GM21717 (cell line): ENCODE measurements at regions not wholly inside any gene's neighbourhood (a gene's known extent, or its start where the extent isn't known, plus 50 kb on each side); places are given as distances from the start of the nearest gene placed in this dataset.
"Not testable (repeated sequence)": the region's sequence is repeated elsewhere in the genome, so short reads cannot be mapped to it uniquely, and the experiment has no call there.

Source experiments
- ATAC-seq: cut with Tn5 transposase; IDR thresholded peaks from one replicate; pipeline ENCODE4 v1.9.1; 2021; ENCODE audit warnings: mild to moderate bottlenecking, moderate library complexity; ENCODE audit not compliant: unreplicated experiment

DNA sequence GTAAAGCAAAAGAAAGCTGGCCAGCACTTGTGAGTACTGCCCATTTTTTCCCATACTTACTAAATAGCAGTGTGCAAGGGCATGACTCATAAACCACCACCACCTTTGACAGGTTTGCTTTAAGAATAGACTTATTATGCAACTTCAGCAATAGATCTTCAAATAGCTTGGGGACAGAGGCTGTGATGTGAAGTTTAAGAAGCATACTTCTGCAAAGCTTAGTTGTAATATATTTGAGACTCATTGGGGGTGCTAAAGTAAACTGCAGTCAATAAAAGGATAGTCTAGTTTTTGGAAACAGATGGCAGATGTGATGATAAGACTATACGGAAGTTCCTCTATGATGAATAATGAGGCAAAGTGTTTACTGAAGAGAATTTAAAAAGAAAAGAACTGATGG lies 210.0 kb downstream of the PLA2G4A start:
- no peak for ATAC-seq

DNA sequence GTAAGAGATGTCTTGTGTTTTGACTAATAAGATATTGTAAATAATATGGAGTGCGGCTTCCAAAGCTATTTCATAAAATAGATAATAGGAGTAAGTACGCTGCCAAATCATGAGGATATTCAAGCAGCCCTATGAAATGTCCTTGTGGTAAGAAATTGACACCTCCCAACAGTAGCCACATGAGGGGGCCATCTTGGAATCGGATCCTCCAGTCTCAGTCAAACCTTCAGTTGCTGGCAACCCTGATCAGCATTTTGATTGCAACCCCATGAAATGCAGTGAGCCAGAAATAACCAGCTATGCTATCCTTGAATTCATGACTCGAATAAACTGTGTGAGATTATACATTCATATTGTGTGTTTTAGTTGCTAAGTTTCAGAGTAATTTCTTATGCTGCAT lies 212.4 kb downstream of the PLA2G4A start:
- ATAC-seq, result no peak

DNA sequence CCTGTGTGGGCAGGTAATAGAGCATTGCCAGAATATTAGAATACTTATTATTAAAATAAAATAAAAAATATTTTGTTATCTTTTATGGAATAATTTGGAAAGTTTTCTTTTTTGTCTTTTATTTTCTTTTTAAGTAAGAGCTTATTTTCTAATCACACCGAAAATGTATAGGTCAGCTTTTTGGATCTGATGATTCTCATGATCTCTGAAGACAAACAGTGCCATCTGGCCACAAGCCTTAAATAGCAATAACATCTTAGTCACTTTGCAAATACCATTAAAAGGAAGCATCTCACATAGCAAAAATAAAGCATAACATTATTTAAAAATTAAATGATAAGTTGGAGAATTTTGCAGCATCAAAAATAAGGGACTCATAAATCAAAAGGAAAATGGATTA lies 213.8 kb downstream of the PLA2G4A start:
- ATAC-seq, result no peak

DNA sequence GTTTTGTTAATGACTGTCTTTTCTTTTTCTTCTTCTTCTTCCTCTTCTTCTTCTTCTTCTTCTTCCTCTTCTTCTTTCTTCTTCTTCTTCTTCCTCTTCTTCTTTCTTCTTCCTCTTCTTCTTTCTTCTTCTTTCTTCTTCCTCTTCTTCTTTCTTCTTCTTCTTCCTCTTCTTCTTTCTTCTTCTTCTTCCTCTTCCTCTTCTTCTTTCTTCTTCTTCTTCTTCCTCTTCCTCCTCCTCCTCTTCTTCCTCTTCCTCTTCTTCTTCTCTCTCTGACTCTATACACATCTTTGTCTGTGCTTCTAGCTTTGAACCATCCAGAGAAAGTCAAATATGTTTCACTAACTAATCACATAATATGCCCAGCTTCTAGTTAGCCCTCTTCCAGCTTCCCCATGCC lies 214.7 kb downstream of the PLA2G4A start:
- ATAC-seq, result not testable (repeated sequence)

DNA sequence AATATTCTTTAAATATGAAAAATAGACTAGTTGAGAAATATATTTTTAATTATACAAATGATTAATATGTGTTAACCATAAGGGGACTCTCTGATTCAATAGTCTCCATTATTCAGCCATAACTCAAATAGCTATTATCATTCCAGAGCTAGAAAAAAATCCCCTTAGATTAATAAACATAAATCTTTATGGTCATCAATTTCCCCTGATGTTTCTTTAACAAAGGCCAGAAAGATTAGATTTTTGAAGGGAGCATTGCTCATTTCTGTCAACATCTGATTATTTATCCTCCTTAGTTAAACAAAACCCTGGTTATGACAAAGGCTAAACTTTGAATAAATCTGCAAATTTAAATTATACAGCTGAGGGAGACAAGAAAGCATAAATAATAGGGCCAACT lies 215.7 kb downstream of the PLA2G4A start:
- ATAC-seq, result no peak

DNA sequence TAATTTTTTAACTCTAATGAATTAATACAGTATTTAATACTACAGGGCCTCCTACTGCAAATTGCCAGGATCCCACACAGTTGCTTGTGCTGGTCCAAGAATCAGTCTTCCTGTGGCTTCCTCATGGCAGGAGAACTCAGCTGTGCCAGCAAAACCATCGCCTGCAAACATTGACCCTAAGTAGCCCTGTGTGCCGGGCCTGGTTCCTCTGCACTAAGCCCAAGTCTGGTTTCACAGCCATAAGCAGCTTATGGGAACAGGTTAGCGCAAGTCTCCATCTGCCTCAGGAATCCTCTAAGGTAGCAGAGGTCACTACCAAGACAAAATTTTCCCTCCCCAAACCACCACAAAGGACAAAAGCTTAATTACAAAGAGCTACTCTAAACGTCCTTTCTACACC lies 216.6 kb downstream of the PLA2G4A start:
- no peak for ATAC-seq

DNA sequence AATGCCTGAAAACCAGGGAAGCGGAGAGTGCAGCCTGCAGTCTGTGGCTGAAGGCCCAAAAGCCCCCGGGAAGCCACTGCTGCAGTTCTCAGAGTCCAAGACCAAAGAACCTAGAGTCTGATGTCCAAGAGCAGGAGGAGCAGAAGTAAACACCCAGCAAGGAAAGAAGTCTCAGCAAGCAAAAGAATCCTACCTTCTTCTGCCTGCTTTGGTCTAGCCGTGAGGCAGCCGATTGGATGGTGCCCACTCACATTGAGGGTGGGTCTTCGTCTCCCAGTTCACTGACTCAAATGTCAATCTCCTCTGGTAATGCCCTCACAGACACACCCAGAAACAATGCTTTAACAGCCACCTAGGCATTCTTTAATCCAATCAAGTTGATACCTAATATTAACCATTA lies 217.5 kb downstream of the PLA2G4A start:
- no peak for ATAC-seq

DNA sequence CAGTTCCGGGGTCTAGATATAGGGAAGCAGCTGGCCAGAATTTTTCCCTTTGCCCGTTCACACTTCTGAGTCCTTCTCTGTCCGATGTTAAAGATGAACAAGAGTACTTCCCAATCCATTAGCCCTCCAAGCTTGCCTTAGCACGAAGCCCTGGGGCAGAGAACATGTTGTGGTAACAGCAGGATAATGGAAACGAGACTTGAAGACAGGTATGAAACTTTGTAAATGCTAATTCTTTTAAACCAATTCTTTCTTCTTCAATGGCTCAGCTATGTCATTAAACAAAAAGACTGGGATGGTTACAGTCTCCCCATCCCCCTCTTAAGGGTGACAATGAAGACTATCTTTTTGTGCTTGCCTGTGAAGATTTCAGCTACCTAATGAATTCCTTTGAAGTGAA lies 218.5 kb downstream of the PLA2G4A start:
- ATAC-seq, result no peak

DNA sequence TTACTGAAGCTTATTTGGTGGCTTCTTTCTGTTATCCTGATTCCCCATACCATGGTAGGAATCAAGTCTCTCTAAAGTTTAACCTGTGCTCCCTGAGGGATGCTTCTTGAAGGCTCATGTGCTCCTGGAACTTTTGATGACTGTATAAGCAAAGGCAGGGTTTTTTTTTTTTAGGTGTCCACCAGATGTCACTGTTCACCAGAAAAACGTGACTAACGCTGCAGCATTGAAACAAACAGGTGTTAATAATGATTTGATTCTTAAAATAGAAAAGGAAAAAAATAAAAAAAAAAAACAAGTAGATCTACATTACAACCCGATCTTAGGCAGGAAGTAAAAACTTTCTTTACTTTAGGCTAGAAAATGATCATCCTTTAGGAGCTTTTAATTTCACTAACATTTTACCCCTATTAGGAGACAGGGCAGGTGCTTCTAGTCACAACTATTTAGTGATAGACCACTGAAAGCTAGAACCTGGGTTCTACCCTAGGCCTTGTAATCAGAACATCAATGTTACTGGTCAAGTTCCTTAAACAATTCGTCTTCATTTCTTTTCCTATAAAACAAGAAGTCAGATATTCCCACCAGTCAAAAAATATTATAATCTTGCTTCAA lies 223.0 kb downstream of the PLA2G4A start:
- ATAC-seq, result peak; percentile 82

DNA sequence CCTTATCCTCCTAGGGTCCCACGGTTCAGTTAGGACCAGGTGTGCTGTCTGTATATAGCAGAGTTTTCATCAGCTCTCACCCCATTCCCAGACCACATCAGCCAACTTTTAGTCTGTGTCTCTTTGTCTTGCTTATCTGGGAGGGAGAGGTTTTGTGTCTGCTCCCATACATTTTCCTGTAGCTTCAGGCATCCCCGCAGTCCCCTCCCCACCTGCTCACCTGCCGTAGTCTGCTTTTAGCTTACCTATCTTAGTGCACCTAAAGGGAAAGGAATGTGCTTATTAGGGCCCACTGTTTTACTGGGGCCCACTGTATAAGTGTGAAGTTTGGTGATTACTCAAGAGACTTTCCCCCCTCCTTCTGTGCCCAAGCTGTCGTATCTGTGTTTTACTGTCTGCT lies 225.1 kb downstream of the PLA2G4A start:
- ATAC-seq, result no peak

DNA sequence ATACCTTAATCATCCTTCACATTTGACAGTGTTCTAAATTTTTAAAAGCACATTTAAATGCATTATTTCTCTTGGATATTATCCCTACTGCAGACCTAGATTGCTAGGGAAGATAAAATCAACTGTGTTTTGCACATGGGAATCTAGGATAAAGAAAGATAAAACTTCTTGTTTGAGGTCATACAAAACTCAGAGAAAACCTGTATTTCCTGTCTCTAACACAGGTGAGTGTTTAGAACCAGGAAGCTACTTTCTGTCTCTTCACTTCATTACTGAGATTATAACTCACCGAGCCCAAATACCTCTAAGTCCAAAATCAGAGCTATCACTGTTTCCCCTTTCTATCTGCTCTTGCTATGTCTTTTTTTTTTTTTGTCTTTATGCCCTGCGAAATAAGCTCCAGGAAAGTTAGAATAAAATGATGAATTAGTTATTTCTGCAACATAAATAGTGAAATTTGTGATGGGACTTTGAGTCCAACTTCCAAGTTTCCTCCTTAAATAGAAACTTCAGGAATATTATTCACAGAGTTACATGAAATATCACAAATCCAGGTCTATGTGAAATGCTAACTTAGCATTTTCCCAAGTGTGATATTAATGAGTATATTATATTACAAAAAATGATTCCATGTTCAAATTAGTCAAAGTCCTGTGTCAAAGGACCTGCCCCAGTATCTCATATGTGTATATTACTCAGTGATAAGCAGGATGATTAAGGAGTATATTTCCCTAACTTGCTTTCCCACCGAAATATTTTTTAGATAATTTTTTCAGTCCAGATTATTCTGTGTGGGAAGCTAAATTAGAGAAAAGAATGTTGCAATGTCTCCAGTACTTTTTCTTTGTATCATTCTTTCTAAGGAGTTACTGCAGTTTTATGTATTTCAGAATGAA lies 226.4 kb downstream of the PLA2G4A start:
- no peak for ATAC-seq

DNA sequence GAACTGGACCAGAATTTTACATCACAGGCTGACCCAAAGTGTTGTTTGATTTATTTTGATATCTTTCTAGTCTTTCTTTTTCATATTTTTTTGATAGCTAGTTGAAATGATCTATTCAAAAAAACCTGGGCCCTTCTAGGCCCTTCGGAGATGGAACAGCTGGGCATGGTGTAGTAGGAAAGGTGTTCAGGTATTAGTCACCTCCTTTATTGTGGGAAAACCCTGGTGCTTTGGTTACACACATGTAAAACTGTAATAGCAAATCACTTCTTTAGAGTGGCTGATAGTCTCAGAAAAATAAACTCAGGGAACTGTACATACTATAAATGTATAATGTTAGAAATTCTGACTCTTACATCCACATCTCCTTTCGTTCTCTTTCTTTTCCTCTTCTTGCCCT lies 234.5 kb downstream of the PLA2G4A start:
- no peak for ATAC-seq

DNA sequence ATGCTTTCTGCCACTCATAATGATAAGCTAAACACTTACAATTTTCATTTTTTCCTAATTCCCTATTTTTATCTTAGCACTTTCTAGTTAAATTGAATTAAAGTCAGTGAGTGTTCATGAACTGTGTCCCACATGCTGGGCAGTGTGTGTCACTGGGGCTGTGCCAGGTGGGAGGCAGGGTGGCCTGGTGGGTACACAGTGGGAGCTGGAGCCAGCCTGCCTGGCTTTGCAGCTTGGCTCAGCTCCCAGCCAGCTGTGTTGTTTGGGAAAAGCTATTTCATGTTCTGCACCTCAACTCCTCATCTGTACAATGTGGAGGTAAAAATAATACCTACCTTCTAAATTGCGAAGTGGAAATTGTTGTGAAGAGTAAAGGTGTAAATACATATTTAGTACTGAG lies 238.4 kb downstream of the PLA2G4A start:
- no peak for ATAC-seq

DNA sequence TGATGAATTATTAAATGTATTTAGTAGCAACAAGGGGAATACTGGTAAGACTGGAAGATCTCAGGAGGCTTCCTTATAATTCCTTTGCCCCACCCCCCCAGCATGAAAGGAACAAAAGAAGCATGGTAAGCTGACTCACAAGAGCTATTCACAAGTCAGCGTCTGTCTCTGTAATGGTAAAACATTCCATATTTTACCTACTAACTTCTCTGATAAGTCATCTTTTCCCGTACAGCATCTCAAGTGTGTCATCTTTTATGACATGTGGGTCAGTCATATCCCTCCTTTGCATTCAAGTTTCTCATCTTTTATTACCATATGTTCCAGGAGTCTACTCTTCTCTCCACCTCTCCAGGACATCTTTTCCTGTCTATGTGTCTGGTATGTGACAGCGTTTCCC lies 241.3 kb downstream of the PLA2G4A start:
- no peak for ATAC-seq

DNA sequence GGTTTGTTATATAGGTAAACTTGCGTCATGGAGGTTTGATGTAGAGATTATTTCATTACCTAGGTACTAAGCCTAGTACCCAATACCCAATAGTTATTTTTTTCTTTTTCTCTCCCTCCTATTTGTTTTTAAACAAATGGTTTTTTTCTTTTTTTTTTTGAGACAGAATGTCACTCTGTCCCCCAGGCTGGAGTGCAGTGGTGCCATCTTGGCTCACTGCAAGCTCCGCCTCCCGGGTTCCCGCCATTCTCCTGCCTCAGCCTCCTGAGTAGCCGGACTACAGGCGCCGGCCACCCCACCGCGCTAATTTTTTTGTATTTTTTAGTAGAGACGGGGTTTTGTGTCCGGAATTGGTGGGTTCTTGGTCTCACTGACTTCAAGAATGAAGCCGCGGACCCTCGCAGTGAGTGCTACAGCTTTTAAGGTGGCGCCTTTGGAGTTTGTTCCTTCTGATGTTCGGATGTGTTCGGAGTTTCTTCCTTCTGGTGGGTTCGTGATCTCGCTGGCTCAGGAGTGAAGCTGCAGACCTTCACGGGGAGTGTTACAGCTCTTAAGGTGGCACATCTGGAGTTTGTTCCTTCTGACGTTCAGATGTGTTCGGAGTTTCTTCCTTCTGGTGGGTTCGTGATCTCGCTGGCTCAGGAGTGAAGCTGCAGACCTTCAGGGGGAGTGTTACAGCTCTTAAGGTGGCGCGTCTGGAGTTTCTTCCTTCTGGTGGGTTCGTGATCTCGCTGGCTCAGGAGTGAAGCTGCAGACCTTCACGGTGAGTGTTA lies 243.7 kb downstream of the PLA2G4A start:
- not testable (repeated sequence) for ATAC-seq

DNA sequence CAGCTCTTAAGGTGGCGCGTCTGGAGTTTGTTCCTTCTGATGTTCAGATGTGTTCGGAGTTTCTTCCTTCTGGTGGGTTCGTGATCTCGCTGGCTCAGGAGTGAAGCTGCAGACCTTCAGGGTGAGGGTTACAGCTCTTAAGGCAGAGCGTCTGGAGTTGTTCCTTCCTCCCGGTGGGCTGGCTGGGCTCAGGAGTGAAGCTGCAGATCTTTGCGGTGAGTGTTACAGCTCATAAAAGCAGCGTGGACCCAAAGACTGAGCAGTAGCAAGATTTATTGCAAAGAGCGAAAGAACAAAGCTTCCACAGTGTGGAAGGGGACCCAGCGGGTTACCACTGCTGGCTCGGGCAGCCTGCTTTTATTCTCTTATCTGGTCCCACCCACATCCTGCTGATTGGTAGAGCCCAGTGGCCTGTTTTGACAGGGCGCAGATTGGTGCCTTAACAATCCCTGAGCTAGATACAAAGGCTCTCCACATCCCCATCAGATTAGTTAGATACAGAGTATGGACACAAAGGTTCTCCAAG lies 244.3 kb downstream of the PLA2G4A start:
- ATAC-seq, result not testable (repeated sequence)

DNA sequence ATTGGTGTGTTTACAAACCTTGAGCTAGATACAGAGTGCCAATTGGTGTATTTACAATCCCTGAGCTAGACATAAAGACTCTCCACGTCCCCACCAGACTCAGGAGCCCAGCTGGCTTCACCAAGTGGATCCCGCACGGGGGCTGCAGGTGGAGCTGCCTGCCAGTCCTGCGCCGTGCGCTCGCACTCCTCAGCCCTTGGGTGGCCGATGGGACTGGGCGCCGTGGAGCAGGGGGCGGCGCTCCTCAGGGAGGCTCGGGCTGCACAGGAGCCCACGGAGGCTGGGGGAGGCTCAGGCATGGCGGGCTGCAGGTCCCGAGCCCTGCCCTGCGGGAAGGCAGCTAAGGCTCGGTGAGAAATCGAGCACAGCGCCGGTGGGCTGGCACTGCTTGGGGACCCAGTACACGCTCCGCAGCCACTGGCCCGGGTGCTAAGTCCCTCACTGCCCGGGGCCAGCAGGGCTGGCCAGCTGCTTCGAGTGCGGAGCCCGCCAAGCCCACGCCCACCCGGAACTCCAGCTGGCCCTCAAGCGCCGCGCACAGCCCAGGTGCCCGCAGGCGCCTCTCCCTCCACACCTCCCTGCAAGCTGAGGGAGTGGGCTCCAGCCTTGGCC lies 245.0 kb downstream of the PLA2G4A start:
- ATAC-seq, result not testable (repeated sequence)

DNA sequence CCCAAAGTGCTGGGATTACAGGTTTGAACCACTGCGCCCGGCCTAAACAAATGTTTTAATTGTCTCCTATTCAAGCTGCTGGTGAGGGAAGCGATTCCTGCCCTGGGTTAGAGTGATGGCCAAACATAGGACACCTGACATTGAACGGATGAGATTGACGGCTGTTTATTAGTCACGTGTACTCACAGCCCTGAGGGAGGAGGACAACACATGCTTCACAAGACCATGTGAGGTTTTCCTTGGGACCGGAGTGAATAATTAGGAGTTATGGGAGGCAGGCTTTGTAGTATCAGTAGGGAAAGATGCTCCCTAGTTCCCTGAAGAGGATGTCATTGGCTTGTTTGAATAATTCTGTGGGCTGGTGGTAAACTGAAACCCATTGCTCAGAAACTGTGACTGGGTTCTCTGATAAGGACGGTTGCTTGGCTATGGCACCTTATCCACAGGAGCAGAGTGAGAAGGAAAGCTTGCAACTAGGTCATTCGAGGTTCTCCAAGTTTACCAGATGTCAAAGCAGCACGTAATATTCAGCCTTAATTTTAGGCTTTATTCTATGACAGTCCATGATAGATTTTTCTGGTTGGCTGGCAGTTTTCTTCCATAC lies 245.8 kb downstream of the PLA2G4A start:
- no peak for ATAC-seq

DNA sequence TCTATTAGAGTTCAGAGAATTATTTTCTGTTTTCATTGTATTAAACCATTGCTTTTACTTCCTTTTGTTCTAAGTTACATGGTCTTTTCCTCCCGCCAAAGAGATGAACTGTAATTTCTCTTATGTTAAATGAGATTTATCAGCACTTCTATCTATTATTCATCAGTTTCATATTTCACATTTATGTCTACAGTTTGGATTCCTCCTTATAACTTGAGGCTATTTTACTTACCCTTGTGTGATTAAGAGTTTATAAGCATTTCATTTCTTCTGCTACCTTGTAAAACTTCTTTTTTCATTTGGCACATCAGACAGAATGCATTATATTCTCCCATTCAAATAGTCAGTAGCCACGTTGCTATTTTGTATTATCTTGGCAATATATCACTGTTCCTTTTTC lies 248.2 kb downstream of the PLA2G4A start:
- no peak for ATAC-seq

DNA sequence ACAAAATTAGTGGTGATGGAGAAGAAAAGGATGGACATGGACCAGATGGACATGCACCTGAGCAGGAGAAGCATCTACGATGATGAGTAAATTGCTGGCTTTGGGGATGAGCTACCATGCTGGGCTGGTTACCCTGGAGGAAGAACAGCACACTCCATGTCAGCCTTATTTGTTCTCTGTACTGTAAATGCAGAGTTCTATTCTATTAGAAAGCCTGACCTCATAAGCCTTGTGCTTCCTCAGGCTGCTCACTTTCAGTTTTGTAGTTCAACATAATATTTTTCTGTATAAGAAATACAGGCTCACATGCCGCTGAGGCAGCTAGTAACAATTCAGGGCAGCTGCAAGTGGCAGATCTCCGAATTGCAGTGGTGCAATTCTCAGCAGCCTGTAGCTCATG lies 249.6 kb downstream of the PLA2G4A start:
- ATAC-seq, result no peak

DNA sequence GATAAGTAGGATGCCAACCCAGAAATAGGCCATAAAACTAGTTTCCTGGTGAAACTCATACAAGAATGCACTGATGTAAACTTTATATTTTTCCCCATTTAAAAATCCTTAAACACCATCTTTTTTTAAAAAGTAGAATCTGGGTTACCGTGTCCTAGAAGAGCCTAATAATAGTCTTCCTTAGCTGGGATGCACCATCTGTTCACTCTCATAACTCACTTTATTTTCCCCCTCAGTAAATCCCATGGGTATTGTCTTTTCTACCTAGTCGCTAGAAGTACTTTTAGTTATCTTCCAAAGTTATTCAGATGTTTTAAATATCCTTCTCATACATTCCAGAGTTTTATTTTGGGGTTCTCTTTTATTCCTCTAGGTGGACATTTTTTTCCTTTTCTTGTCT lies 250.2 kb downstream of the PLA2G4A start:
- no peak for ATAC-seq
